AG09319 (cell line): ENCODE measurements at regions not wholly inside any gene's neighbourhood (a gene's known extent, or its start where the extent isn't known, plus 50 kb on each side); places are given as distances from the start of the nearest gene placed in this dataset.

ENCODE experiments used
- DNase-seq: peaks from one replicate; pipeline ENCODE4 v3.0.0-alpha.2; 2010; ENCODE audit warnings: low read depth; ENCODE audit errors: extremely low read depth
- TF ChIP-seq, protein P1 (sequence below): IDR thresholded peaks from 2 replicates; pipeline ENCODE4 v1.5.1; 2011; ENCODE audit warnings: low read depth, mild to moderate bottlenecking, inconsistent platforms, low read length, moderate library complexity

GRCh38 chr13:52931539-52932431, 83.3 kb upstream of the PCDH8 start:
- DNase-seq: no peak
- TF ChIP-seq, protein P1, sequence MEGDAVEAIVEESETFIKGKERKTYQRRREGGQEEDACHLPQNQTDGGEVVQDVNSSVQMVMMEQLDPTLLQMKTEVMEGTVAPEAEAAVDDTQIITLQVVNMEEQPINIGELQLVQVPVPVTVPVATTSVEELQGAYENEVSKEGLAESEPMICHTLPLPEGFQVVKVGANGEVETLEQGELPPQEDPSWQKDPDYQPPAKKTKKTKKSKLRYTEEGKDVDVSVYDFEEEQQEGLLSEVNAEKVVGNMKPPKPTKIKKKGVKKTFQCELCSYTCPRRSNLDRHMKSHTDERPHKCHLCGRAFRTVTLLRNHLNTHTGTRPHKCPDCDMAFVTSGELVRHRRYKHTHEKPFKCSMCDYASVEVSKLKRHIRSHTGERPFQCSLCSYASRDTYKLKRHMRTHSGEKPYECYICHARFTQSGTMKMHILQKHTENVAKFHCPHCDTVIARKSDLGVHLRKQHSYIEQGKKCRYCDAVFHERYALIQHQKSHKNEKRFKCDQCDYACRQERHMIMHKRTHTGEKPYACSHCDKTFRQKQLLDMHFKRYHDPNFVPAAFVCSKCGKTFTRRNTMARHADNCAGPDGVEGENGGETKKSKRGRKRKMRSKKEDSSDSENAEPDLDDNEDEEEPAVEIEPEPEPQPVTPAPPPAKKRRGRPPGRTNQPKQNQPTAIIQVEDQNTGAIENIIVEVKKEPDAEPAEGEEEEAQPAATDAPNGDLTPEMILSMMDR: no peak

- no peak for DNase-seq
- TF ChIP-seq, protein P1: no peak
Measured at GRCh38 chr13:52931131-52931530, 82.7 kb upstream of the PCDH8 start.

GRCh38 chr13:52929846-52930245, 81.4 kb upstream of the PCDH8 start:
- TF ChIP-seq, protein P1: no peak
- DNase-seq: no peak

- TF ChIP-seq, protein P1: no peak
- DNase-seq: no peak
Measured at GRCh38 chr13:52926971-52927370, 78.5 kb upstream of the PCDH8 start.

- DNase-seq: no peak
- TF ChIP-seq, protein P1: no peak
Measured at GRCh38 chr13:52925775-52926285, 77.4 kb upstream of the PCDH8 start.

DNA sequence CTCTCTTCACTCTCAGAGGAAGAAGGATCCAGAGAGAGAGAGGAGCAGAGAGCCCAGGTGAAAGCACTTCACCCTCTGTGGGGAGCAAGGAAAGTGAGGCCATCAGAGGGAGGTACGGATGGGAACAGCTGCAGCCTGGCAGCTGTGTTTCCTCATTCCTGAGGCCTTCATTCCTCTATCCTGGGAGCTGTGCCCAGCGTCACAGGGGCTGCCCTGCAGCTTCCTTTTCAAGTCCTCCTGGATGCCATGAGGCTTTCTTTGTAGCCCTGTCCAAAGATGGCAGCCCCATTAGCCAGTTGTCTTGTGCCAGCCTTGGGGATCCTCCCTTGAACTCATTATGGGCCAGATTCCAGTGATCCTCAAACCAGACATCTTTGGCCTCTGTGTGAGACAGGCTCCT, 76.8 kb upstream of the PCDH8 start:
- TF ChIP-seq, protein P1: no peak
- DNase-seq: no peak

- no peak for DNase-seq
- TF ChIP-seq, protein P1: no peak
Measured at GRCh38 chr13:52924289-52925148, 76.1 kb upstream of the PCDH8 start.
